ENCODE measurements at regions not wholly inside any gene's neighbourhood (a gene's known extent, or its start where the extent isn't known, plus 50 kb on each side); places are given as distances from the start of the nearest gene placed in this dataset.

DNA sequence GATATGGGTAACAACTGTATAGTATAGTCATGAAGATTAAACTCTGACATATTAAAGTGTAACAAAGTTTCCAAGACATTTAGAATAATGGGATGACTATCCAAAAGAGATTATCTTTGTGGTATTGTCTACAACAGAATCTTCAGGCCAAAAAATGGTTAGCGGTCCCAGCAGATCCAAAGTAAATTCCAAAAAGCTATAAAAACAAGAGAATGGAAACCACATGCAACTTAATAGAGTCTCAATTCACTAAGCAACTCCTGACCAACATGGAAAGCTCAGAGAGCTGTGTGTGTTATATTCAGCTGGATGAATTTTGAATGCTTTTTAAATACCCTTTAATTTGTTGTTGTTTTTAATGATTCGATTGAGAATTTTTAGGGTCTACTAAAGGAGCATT lies 688.2 kb downstream of the CETN3 start:
- TF ChIP-seq CTCF (IDR thresholded peaks at IDR 0.05) (no peak), POLR2A (IDR thresholded peaks at IDR 0.05) (no peak), POLR2AphosphoS5 (IDR thresholded peaks at IDR 0.05; ENCODE audit: insufficient read depth in 1 of 2, low read depth in 1 of 2) (no peak)
